ENCODE measurements at regions not wholly inside any gene's neighbourhood (a gene's known extent, or its start where the extent isn't known, plus 50 kb on each side); places are given as distances from the start of the nearest gene placed in this dataset.

DNA sequence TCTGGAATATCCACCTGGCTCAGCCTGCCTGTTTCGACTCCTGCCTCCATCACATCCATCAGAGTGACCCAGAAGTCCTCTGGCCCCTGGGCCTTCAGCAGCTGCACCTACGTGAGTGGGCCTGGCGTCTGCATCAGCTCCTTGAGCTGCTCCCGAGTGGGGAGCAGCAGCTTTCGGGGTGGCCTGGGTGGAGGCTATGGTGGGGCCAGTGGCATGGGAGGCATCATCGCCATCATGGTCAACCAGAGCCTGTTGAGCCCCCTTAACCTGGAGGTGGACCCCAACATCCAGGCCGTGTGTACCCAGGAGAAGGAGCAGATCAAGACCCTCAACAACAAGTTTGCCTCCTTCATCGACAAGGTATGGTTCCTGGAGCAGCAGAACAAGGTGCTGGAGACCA is 83.0 kb downstream of the SEC61B start:
- POLR2A ChIA-PET: no interaction called here
- CTCF ChIA-PET: no interaction called here
- no peak for DNase-seq (ENCODE audit: extremely low spot score)
- TF ChIP-seq, protein P1, sequence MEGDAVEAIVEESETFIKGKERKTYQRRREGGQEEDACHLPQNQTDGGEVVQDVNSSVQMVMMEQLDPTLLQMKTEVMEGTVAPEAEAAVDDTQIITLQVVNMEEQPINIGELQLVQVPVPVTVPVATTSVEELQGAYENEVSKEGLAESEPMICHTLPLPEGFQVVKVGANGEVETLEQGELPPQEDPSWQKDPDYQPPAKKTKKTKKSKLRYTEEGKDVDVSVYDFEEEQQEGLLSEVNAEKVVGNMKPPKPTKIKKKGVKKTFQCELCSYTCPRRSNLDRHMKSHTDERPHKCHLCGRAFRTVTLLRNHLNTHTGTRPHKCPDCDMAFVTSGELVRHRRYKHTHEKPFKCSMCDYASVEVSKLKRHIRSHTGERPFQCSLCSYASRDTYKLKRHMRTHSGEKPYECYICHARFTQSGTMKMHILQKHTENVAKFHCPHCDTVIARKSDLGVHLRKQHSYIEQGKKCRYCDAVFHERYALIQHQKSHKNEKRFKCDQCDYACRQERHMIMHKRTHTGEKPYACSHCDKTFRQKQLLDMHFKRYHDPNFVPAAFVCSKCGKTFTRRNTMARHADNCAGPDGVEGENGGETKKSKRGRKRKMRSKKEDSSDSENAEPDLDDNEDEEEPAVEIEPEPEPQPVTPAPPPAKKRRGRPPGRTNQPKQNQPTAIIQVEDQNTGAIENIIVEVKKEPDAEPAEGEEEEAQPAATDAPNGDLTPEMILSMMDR (IDR thresholded peaks at IDR 0.05; ENCODE audit: control extremely low read depth, extremely low read depth, low read depth, missing control alignments): no peak

DNA sequence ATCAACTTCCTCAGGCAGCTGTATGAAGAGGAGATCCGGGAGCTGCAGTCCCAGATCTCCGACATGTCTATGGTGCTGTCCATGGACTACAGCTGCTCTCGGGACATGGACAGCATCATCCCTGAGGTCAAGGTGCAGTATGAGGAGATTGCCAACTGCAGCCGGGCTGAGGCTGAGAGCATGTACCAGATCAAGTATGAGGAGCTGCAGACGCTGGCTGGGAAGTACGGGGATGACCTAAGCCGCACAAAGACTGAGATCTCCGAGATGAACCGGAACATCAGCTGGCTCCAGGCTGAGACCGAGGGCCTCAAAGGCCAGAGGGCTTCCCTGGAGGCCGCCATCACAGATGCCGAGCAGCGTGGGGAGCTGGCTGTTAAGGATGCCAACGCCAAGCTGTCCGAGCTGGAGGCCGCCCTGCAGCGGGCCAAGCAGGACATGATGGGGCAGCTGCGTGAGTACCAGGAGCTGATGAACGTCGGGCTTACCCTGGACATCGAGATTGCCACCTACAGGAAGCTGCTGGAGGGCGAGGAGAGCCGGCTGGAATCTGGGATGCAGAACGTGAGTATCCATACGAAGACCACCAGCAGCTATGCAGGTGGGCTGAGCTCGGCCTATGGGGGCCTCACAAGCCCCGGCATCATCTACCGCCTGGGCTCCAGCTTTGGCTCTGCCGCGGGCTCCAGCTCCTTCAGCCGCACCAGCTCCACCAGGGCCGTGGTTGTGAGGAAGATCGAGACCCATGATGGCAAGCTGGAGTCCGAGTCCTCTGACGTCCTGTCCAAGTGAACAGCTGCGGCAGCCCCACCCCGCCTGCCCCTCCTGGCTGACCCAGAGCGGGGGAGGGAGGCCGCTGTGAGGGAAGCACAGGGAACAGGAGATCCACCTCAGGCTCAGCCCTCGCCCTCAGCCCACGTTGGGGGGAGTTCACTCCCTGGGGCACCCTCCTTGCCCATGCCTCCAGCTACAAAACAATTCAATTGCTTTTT is 84.0 kb downstream of the SEC61B start:
- ChIA-PET POLR2A (no interaction called here), CTCF (interaction anchor here (0.9 to 1.6 kb wide), 2 partner anchors 25 to 76 kb away, joined by 3 read pairs; no protein-coding TSS in a partner anchor)
- TF ChIP-seq, protein P1 (IDR thresholded peaks at IDR 0.05; ENCODE audit: control extremely low read depth, extremely low read depth, low read depth, missing control alignments): no peak
- no peak for DNase-seq (ENCODE audit: extremely low spot score)

DNA sequence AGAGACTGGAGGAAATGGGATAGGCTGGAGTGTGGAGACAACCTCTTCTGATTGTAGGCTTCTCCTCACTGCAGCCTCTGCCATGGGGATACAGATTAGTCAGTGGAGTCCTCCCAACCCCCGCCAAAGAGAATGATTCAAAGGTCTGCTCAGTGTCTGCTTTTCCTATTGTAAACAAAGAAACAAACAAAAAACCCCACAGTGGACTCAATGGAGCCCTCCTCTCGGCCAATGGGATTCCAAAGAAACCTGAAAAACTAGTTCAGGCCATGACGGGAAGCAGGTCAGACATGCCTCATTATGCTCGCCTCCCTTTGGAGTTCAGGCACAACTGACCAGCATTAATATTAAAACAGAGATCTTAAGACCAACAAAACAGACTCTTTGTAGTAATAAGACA is 85.8 kb downstream of the SEC61B start:
- DNase-seq (ENCODE audit: extremely low spot score): no peak
- ChIA-PET CTCF (interaction anchor here (1.0 kb wide), 1 partner anchor 12 kb away, joined by 3 read pairs; no protein-coding TSS in a partner anchor), POLR2A (no interaction called here)

DNA sequence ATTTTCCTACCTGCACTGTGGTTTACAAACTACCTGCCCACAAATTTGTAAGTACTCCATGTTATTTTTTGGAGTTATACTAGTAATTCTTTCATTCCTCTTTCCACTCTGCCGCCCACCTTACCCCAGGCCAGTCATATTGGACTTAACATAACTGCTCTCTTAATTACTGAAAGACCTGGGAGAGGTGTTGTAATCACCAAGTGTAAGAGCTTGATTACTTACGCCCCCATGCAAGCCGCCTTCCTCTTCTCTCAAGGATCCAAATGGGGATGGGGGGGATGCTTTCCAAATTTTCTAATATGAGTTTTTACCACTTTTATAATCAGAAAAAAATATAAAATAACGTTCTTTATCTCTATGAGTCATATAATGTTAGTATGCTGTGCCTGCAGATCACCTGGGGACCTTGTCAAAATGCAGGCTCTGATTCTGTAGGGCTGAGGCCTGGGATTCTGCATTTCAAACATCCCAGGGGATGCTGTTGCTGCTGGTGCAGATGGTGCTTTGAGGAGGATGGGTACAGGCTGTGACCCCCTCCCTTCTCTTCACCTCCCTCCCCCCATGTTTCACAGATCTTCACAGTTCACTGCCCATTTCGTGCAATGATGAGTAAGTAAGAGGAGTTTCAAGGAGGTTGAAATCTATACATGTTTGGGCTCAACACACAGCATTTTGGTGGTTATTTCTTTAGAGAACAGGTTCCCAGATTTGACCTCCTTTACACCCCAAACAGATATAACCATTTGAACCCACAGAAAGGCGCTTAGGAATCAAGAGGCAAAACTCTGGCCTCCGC is 87.3 kb downstream of the SEC61B start:
- ChIA-PET POLR2A (no interaction called here), CTCF (no interaction called here)
- TF ChIP-seq, protein P1 (IDR thresholded peaks at IDR 0.05; ENCODE audit: control extremely low read depth, extremely low read depth, low read depth, missing control alignments): no peak
- DNase-seq (ENCODE audit: extremely low spot score): no peak

More for the DNA sequence above, 85.8 kb downstream of the SEC61B start:
- TF ChIP-seq, protein P1 (IDR thresholded peaks at IDR 0.05; ENCODE audit: control extremely low read depth, extremely low read depth, low read depth, missing control alignments): no peak

- POLR2A ChIA-PET: no interaction called here
- TF ChIP-seq, protein P1 (IDR thresholded peaks at IDR 0.05; ENCODE audit: control extremely low read depth, extremely low read depth, low read depth, missing control alignments): no peak
- DNase-seq (ENCODE audit: extremely low spot score): no peak
- CTCF ChIA-PET: interaction anchor here (1.2 kb wide), 1 partner anchor 44 kb away, joined by 3 read pairs; no protein-coding TSS in a partner anchor
Measured at GRCh38 chr9:99312736-99313135, 90.7 kb downstream of the SEC61B start.

- no peak for DNase-seq (ENCODE audit: extremely low spot score)
- ChIA-PET POLR2A (no interaction called here), CTCF (interaction anchor here (1.1 to 2.1 kb wide), 3 partner anchors 8 to 30 kb away, joined by 3 to 8 read pairs (median 4); no protein-coding TSS in a partner anchor)
- TF ChIP-seq, protein P1 (IDR thresholded peaks at IDR 0.05; ENCODE audit: control extremely low read depth, extremely low read depth, low read depth, missing control alignments): no peak
Measured at GRCh38 chr9:99319048-99319447, 97.0 kb downstream of the SEC61B start.
